Stimulated activated CD8-positive, alpha-beta memory T cell treated with anti-CD3 and anti-CD28 coated beads, Interleukin-12 subunit alpha, Interleukin-12 subunit beta, amount 100 ng/mL, for 1 hour (primary cell): ENCODE measurements at regions not wholly inside any gene's neighbourhood (a gene's known extent, or its start where the extent isn't known, plus 50 kb on each side); places are given as distances from the start of the nearest gene placed in this dataset.

Experiments
- DNase-seq: peaks from one replicate; pipeline ENCODE4 v3.0.0-alpha.2; 2020; ENCODE audit warnings: low read depth

DNA sequence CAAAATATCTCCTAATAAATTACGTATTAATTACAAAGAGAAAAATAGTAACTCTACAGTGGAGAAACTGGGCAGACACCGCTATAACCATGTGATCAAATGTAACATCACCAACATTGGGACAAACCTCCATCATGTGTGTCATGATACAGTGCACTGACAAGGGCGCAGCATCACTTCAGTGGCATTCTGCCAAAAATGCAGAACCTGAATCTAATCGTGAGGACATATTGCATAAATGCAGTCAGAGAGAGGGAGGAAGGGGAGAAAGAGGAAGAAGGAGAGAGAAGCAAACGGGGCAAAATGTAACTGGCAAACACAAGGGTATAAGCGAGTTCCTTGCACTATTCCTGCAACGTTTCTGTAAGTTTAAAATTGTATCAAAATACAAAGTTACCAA, 74.2 kb upstream of the MARCHF10 start:
- no peak for DNase-seq

DNA sequence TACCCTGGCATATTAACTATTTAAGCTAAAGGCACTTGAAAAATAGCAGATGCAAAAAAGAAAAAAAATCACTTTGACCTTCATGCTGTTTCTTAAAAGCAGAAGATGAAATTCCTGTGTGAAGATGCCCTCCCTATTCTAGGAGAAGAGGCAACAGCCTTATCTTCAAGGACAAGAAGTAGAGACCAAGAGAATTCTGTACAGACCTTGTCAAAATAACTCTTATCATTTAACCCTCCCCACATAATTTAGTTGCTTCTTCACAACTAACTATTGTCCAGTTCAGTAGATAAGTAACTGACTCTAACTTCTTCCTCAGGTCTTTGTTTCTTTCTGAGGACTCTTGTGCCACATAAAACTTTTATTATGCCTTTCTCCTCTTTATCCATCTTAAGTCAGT, 72.0 kb upstream of the MARCHF10 start:
- DNase-seq, result no peak

DNA sequence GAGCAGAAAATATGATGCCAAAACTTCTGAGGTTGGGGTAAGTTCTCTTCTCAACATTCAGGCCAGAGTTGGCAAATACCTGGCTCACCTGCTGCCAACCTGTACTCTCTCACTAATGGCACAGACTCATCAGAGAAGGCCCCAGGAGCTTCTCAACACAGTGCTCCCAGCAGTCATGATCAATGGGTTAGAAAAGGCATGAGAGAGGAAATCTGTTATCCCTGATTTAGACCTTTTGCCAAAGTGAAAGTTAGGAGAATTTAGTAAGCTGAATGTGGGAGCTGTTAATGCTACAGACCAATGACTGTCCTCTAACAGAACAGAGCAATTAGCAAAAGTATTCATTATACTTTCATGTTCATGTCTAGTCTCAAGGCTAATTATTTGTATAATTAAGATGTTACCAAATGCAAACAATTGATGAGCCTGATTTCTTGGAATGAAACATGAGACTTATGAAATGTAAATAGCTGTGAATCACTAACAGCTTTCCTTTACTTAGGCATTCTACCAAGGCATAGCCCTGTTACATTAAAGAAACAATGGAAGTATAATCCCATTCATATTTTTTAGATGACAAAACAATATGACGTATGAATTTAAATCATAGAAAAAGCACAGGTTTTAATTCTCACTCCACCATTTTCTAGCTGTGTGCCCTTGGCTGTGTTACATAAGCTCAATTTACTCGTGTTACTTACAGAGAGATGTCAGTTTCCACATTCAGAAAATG, 68.7 kb upstream of the MARCHF10 start:
- DNase-seq, result no peak

GRCh38 chr17:62876063-62876462, 67.9 kb upstream of the MARCHF10 start:
- no peak for DNase-seq

DNA sequence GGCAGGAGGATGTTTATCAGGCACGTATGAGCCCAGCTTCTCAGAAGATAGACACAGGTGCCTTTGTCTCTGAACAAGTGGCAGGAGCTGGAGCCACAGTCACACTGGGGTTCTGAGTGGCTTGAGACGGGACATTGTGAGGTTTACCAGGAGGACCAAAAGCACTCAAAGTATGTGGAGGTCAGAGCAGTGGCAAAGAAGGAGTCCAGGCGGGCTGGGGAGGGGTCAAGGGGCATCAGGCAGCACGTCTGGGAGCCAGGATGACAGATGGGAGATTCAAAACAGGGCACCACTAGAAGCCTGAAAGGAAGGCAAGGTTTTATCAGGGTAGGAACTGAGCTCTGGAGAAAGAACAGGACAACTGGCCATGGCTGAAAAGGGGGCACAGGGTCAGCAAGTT, 67.2 kb upstream of the MARCHF10 start:
- no peak for DNase-seq

- DNase-seq, result no peak
These were observed 63.2 kb upstream of the MARCHF10 start for GRCh38 chr17:62871291-62871690.

DNA sequence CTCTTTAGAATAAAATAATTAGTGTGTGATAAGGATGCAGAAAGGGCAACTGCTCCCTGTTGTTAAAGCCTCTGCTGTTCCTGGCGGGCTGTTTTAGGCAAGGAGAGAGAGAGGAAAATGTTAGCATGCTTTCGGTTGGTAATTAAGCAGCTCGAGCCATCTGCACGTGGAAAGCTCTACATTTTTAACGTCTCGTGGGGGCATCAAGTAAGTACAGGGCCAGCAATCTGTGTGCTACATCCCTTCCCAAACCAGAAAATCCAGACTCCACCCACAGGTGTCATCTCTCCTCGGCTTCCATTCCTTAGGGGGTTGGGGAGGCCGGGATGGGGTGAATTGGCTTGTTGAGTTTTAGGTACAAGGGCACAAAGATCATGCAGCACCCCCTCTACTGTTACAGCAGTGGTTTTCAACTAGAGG, 62.4 kb upstream of the MARCHF10 start:
- no peak for DNase-seq

GRCh38 chr17:62870030-62870541, 62.0 kb upstream of the MARCHF10 start:
- DNase-seq, result no peak

DNA sequence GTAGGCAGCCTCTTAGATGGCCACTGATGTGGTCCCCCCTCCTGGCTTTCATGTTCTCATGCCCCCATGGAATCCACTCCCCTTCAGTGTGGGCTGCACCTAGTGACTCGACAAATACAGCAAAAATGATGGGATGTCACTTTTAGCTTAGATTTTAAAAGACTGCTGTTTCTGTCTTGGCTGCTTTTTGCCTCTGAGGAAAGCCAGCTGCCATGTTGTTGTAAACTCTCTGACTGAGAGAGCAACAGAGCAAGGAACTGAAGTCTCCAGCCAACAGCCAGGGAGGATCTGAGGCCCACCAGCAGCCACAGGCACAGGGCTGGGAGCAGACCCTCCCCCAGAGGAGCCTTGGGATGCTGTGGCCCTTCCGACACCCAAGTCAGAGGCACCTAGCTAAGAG, 60.6 kb upstream of the MARCHF10 start:
- no peak for DNase-seq

DNA sequence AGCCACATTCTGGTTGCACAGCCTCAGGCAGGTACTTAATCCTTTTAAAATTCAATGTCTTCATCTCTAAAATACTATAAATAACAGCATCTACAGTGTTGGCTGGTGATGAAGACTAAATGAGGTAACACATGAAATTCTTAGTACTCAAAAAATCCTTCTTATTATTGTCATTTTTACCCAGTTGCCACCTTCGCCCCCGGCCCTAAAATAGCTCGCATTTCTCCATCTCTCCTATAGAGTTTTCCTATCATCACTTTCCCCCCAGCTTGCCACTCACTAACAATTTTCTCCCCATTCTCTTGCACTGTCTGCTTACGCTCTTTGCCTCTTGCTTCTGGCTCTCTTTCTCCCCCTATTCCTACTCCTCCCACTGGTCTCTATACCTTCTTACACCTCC, 59.9 kb upstream of the MARCHF10 start:
- no peak for DNase-seq

DNA sequence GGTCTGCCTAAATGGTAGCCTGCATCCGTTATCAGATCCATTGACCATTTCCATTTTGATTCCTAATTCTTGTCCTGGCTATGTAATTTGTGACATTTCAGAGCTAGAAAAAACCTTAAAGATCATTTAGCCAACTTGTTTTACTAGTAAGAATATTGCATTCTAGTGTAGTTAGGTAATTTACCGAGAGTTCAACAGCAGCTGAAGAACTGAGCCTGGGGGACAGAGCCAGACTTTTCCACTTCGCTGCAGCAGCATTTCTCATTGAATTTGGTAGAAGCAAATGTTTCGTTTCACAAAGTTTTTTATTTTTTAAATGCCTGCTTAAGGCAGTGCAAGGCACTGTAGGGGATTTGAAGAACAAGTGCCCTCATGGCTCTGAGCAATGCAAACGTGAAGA, 59.2 kb upstream of the MARCHF10 start:
- DNase-seq, result no peak

DNA sequence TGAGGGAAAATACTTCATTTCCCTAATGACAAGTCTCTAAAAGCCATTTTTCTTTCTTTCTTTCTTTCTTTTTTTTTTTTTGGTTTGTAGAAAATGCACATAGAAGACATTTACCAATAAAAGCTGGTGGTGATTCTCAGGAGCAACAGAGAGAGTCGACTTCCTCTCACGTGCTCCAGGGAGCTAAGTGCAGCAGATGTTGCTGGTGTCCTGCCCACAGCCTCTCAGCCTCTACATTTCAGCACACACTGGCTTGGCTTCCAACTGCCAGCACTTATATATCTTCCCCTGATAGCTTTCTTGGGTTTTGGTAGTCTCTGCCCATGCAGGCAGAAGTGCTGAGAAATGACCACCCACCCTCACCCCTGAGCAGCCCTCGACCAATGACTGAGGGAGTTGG, 58.4 kb upstream of the MARCHF10 start:
- DNase-seq, result no peak

DNA sequence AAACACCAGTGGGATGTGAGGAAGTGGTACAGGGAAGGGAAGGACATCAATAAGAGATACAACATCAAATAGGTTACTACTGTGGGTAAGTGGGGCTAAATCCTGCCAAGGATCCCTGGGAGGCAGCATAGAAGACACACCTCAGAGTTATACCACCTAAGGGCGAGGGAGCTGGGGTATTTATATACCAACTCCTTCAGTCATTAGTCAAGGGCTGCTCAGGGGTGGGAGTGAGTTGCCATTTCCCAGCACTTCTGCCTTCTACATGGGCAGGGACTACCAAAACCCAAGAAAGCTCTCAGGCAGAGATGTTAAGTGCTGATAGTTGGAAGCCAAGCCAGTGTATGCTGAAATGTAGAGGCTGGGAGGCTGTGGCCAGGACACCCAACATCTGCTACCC, 57.5 kb upstream of the MARCHF10 start:
- DNase-seq, result no peak

- DNase-seq, result no peak
These were observed 54.1 kb upstream of the MARCHF10 start for GRCh38 chr17:62862251-62862650.

DNA sequence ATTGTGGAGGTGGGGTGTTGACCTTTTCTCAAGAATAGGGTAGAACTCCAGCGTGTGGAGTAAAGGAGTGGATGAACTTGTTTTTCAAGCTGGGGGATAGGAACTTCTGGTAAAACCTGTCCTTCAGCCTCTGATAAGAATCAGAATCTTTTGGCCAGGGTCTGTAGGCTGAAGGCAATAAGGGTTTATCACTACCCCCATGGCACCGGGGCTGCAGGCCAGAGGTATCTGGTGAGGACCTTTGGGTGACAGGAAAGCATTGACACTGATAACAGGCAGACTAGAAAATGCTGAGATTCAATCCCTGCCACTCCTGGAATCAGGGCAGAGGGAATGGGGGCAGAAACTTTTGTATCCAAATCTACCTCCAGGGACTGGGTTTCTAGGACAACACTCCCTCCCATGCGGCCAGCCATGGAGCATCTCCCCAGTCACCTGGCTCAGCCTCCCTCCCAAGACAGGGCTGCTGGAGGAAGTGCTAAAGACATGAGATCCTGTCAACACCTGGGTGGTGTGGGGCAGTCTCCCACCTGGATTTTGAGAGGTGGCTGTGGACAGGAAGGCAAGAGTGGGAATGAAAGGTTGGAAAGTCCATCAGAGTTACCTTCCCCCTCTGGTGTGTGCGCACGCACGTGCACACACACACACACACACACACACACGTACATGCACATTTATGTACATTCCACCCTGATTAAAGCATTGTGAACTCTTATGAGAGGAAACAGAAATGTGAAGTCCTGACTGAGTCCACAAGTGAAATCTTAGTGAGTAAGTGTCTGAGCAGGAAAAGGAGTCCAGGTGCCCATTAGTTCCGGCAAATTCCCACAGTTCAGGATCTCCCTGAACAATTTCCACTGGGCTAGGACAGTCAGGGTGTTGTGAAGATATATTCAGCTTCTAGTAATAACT, 53.1 kb upstream of the MARCHF10 start:
- no peak for DNase-seq

DNA sequence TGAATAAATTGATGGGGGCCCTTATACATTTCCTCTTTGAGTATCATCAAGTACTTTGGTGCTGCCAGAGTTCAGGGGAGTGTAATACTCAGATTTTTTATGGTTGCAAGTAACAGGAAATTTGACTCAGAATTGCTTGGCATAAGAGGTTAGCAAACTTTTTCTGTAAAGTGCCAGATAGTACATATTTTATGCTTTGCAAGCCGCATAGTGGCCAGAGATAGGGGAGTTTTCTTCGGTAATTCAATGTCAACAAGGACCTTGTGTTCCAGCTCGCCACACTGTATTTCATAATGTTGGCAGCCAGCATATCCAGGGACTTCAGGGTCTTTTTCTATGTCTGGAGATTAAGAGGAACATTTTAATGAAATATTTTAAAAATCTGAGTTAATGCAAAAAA, 51.0 kb upstream of the MARCHF10 start:
- DNase-seq, result no peak
